Activated CD8-positive, alpha-beta T cell treated with anti-CD3 and anti-CD28 coated beads for 36 hours (primary cell): ENCODE measurements at regions not wholly inside any gene's neighbourhood (a gene's known extent, or its start where the extent isn't known, plus 50 kb on each side); places are given as distances from the start of the nearest gene placed in this dataset.

ENCODE experiments used
- ATAC-seq: fragments of 200-7000 bp; cut with Tn5 transposase; one replicate; pipeline ENCODE4 v1.10.0; 2021; ENCODE audit warnings: mild to moderate bottlenecking, moderate library complexity
- CTCF ChIA-PET: fragments of 350-600 bp; sonication (Branson Sonifier 250); formaldehyde crosslinking; loops from one replicate; lab custom pipeline; 2021; ENCODE audit warnings: antibody characterized with exemption; lab: Charles Lee
- POLR2A ChIA-PET: fragments of 350-600 bp; sonication (Branson Sonifier 250); formaldehyde crosslinking; loops from one replicate; lab custom pipeline; 2021; ENCODE audit warnings: antibody characterized with exemption; lab: Charles Lee
- DNase-seq: peaks from one replicate; pipeline ENCODE4 v3.0.0-alpha.2; 2020
- H3K27ac Mint-ChIP-seq: one replicate; pipeline ENCODE4 v1.8.0; 2021; ENCODE audit warnings: mild to moderate bottlenecking, mixed read lengths
- H3K27me3 Mint-ChIP-seq: one replicate; pipeline ENCODE4 v1.8.0; 2021; ENCODE audit warnings: mixed read lengths
- H3K36me3 Mint-ChIP-seq: one replicate; pipeline ENCODE4 v1.8.0; 2021; ENCODE audit warnings: low read depth, mixed read lengths
- H3K4me1 Mint-ChIP-seq: one replicate; pipeline ENCODE4 v1.8.0; 2021; ENCODE audit warnings: low read depth, mixed read lengths
- H3K4me3 Mint-ChIP-seq: one replicate; pipeline ENCODE4 v1.8.0; 2021; ENCODE audit warnings: mild to moderate bottlenecking, moderate library complexity, mixed read lengths
- H3K9me3 Mint-ChIP-seq: one replicate; pipeline ENCODE4 v1.8.0; 2021; ENCODE audit warnings: mixed read lengths
- intact Hi-C: fragments of 100-400 bp; cut with micrococcal nuclease; formaldehyde crosslinking; loops from one replicate; pipeline ENCODE4 v1.10.0; 2022
- TF ChIP-seq, protein P1 (sequence below): fragments of 200-600 bp; IDR thresholded peaks from one replicate; pipeline ENCODE4 v1.8.0; 2022; ENCODE audit warnings: antibody characterized with exemption, mild to moderate bottlenecking

DNA sequence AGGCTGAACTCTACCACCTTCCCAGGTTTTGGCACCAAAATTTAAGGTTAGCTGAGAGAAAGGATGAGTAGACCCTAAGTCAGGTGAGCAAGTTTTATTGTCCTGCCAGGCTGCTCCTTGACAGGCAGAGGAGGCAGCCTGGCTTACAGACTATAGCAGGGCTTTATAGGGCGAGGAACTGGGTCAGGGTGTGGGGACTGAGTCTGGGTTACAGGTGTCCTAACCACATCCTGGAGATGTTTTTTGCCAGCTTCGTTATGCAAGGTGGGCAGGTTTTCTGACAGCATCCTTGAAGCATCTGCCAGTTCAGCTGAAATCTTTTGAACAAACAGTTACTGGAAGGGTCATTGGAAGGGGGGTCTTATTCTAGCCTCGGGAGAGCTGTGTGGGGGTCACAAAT is 905.7 kb upstream of the SLITRK5 start:
- H3K4me1 Mint-ChIP-seq: no peaks in the 10 kb centered on the region
- H3K27me3 Mint-ChIP-seq: no peaks in the 10 kb centered on the region
- CTCF ChIA-PET: no interaction called here
- POLR2A ChIA-PET: no interaction called here
- TF ChIP-seq, protein P1, sequence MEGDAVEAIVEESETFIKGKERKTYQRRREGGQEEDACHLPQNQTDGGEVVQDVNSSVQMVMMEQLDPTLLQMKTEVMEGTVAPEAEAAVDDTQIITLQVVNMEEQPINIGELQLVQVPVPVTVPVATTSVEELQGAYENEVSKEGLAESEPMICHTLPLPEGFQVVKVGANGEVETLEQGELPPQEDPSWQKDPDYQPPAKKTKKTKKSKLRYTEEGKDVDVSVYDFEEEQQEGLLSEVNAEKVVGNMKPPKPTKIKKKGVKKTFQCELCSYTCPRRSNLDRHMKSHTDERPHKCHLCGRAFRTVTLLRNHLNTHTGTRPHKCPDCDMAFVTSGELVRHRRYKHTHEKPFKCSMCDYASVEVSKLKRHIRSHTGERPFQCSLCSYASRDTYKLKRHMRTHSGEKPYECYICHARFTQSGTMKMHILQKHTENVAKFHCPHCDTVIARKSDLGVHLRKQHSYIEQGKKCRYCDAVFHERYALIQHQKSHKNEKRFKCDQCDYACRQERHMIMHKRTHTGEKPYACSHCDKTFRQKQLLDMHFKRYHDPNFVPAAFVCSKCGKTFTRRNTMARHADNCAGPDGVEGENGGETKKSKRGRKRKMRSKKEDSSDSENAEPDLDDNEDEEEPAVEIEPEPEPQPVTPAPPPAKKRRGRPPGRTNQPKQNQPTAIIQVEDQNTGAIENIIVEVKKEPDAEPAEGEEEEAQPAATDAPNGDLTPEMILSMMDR: no peak
- DNase-seq (no peak), ATAC-seq (peak; percentile 20)
- H3K4me3 Mint-ChIP-seq: no peak overlapping the region
- intact Hi-C loops: no loop called here
- H3K36me3 Mint-ChIP-seq: no peaks in the 10 kb centered on the region
- peaks cover 21% of the 10 kb centered on the region for H3K9me3 Mint-ChIP-seq
- no peak overlapping the region for H3K27ac Mint-ChIP-seq

DNA sequence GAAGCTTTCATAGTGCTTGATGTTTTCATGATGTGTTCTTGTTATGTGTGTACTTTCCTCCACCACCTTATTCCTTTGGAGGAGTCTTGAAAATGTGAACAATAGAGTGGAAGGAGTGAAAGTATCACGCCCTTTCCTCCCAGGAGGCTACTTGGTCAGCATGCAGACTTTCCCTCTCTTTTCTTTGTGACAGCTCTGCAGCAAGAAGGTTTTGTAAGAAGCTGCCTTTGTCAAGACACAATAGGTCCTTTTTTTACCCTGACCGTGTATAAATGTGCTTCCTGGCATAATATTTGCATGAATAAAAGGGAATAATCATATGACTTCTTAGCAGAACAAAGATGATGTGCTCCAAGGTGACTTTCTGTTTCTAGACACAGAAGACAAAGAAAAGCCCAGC is 882.6 kb upstream of the SLITRK5 start:
- DNase-seq (no peak), ATAC-seq (no peak)
- ChIA-PET CTCF (no interaction called here), POLR2A (no interaction called here)
- Mint-ChIP-seq H3K36me3 (no peaks in the 10 kb centered on the region), H3K9me3 (peaks cover 14% of the 10 kb centered on the region), H3K4me3 (no peak overlapping the region), H3K27ac (no peak overlapping the region), H3K4me1 (no peaks in the 10 kb centered on the region), H3K27me3 (no peaks in the 10 kb centered on the region)
- intact Hi-C loops: no loop called here
- TF ChIP-seq, protein P1: no peak

DNA sequence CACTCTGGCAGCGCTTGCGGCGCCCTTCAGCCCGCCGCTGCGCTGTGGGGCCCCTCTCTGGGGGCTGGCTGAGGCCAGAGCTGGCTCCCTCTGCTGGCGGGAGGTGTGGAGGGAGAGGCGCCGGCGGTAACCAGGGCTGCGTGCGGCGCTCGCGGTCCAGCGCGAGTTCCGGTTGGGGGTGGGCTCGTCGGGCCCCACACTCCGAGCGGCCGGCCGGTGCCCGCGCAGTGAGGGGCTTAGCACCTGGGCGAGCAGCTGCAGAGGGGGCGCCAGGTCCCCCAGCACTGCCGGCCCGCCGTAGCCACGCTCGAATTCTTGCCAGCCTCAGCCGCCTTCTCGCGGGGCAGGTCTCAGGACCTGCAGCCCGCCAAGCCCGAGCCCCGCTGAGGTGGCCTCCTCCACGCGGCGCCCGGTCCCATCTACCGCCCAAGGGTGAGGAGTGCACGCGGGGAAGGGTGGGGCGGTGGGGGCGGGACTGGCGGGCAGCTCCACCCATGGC is 879.0 kb upstream of the SLITRK5 start:
- POLR2A ChIA-PET: no interaction called here
- Mint-ChIP-seq H3K27me3 (no peaks in the 10 kb centered on the region), H3K4me1 (no peaks in the 10 kb centered on the region), H3K36me3 (no peaks in the 10 kb centered on the region), H3K9me3 (peaks cover 11% of the 10 kb centered on the region), H3K27ac (no peak overlapping the region), H3K4me3 (no peak overlapping the region)
- TF ChIP-seq, protein P1: no peak
- CTCF ChIA-PET: no interaction called here
- intact Hi-C loops: no loop called here
- ATAC-seq (no peak), DNase-seq (no peak)

DNA sequence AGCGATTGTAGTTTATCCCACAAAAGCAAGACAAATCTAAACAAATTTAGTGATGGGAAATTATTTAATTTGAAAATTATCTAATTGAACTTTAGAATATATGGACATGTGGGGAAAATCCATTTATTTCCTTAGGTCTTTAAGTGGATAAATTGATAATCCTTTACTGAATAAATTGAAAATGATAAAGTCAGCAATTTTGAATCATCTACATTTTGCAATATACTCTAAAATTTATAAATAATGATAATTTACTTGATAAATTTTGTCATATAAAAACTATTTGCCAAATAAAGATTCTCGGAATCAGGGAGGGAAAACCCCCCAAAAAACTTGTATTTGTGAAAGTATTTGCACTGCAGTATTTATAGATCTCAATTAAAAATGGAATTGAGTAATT is 875.3 kb upstream of the SLITRK5 start:
- no peaks in the 10 kb centered on the region for H3K27me3 Mint-ChIP-seq
- intact Hi-C loops: no loop called here
- POLR2A ChIA-PET: no interaction called here
- H3K4me1 Mint-ChIP-seq: no peaks in the 10 kb centered on the region
- H3K36me3 Mint-ChIP-seq: no peaks in the 10 kb centered on the region
- no peak for ATAC-seq
- peaks cover 11% of the 10 kb centered on the region for H3K9me3 Mint-ChIP-seq
- no peak overlapping the region for H3K27ac Mint-ChIP-seq
- CTCF ChIA-PET: no interaction called here
- TF ChIP-seq, protein P1: no peak
- no peak for DNase-seq
- no peak overlapping the region for H3K4me3 Mint-ChIP-seq

DNA sequence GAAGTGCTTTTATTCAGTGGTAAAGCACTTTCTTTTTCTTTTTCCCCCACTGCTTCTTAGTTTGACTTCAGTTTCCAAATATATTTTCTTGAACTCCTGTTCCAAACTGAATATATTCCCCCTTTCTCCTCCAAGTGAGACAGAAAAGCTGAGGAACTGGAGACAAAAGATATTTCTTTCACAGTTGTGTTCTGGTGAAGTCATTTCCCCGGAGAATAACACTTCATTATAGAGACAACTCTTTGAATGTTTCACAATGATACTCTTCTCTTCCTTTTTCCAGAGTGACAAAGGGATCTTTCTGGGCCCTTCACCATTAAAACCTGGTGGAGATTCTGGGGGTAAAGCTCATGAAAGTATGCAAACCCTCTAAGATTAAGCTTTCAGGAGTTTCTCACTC is 860.8 kb upstream of the SLITRK5 start:
- TF ChIP-seq, protein P1: no peak
- no peaks in the 10 kb centered on the region for H3K4me1 Mint-ChIP-seq
- peaks cover 2% of the 10 kb centered on the region for H3K9me3 Mint-ChIP-seq
- no peak overlapping the region for H3K4me3 Mint-ChIP-seq
- CTCF ChIA-PET: no interaction called here
- H3K27ac Mint-ChIP-seq: no peak overlapping the region
- intact Hi-C loops: no loop called here
- no peak for DNase-seq
- H3K27me3 Mint-ChIP-seq: no peaks in the 10 kb centered on the region
- no peaks in the 10 kb centered on the region for H3K36me3 Mint-ChIP-seq
- no peak for ATAC-seq
- POLR2A ChIA-PET: no interaction called here
